ENCODE measurements at regions not wholly inside any gene's neighbourhood (a gene's known extent, or its start where the extent isn't known, plus 50 kb on each side); places are given as distances from the start of the nearest gene placed in this dataset.

GRCh38 chr6:6832439-6832838 lies 243.9 kb downstream of the LY86 start:
- no peaks in the 10 kb centered on the region for H3K36me3 Mint-ChIP-seq (ENCODE audit: insufficient read depth)
- no peak overlapping the region for H3K4me3 Mint-ChIP-seq (ENCODE audit: low read depth)
- H3K27ac Mint-ChIP-seq = no peak overlapping the region
- no peaks in the 10 kb centered on the region for H3K4me1 Mint-ChIP-seq (ENCODE audit: low read depth)
- peaks cover 17% of the 10 kb centered on the region for H3K27me3 Mint-ChIP-seq
- TF ChIP-seq CTCF (IDR thresholded peaks at IDR 0.05; ENCODE audit: unreplicated experiment) = no peak
- no peak for DNase-seq (ENCODE audit: low spot score, unreplicated experiment)
- no peaks in the 10 kb centered on the region for H3K9me3 Mint-ChIP-seq (ENCODE audit: low read depth)

GRCh38 chr6:6834356-6835222 lies 246.1 kb downstream of the LY86 start:
- no peak overlapping the region for H3K4me3 Mint-ChIP-seq (ENCODE audit: low read depth)
- H3K4me1 Mint-ChIP-seq (ENCODE audit: low read depth) = no peaks in the 10 kb centered on the region
- TF ChIP-seq CTCF (IDR thresholded peaks at IDR 0.05; ENCODE audit: unreplicated experiment) = no peak
- H3K27me3 Mint-ChIP-seq = peaks cover 20% of the 10 kb centered on the region
- DNase-seq (ENCODE audit: low spot score, unreplicated experiment) = no peak
- H3K36me3 Mint-ChIP-seq (ENCODE audit: insufficient read depth) = no peaks in the 10 kb centered on the region
- H3K27ac Mint-ChIP-seq = no peak overlapping the region
- H3K9me3 Mint-ChIP-seq (ENCODE audit: low read depth) = no peaks in the 10 kb centered on the region

GRCh38 chr6:6835223-6835503 lies 246.6 kb downstream of the LY86 start:
- Mint-ChIP-seq H3K4me1 (ENCODE audit: low read depth) (no peaks in the 10 kb centered on the region), H3K27ac (no peak overlapping the region), H3K4me3 (ENCODE audit: low read depth) (no peak overlapping the region), H3K27me3 (peaks cover 22% of the 10 kb centered on the region), H3K36me3 (ENCODE audit: insufficient read depth) (no peaks in the 10 kb centered on the region), H3K9me3 (ENCODE audit: low read depth) (no peaks in the 10 kb centered on the region)
- no peak for DNase-seq (ENCODE audit: low spot score, unreplicated experiment)
- no peak for TF ChIP-seq CTCF (IDR thresholded peaks at IDR 0.05; ENCODE audit: unreplicated experiment)

- H3K4me3 Mint-ChIP-seq (ENCODE audit: low read depth) = no peak overlapping the region
- DNase-seq (ENCODE audit: low spot score, unreplicated experiment) = no peak
- TF ChIP-seq CTCF (IDR thresholded peaks at IDR 0.05; ENCODE audit: unreplicated experiment) = no peak
- H3K36me3 Mint-ChIP-seq (ENCODE audit: insufficient read depth) = no peaks in the 10 kb centered on the region
- no peaks in the 10 kb centered on the region for H3K4me1 Mint-ChIP-seq (ENCODE audit: low read depth)
- no peaks in the 10 kb centered on the region for H3K9me3 Mint-ChIP-seq (ENCODE audit: low read depth)
- peaks cover 34% of the 10 kb centered on the region for H3K27me3 Mint-ChIP-seq
- no peak overlapping the region for H3K27ac Mint-ChIP-seq
Measured at GRCh38 chr6:6836609-6837406, 248.3 kb downstream of the LY86 start.

- no peaks in the 10 kb centered on the region for H3K36me3 Mint-ChIP-seq (ENCODE audit: insufficient read depth)
- no peaks in the 10 kb centered on the region for H3K4me1 Mint-ChIP-seq (ENCODE audit: low read depth)
- H3K9me3 Mint-ChIP-seq (ENCODE audit: low read depth) = no peaks in the 10 kb centered on the region
- no peak overlapping the region for H3K27ac Mint-ChIP-seq
- DNase-seq (ENCODE audit: low spot score, unreplicated experiment) = no peak
- TF ChIP-seq CTCF (IDR thresholded peaks at IDR 0.05; ENCODE audit: unreplicated experiment) = no peak
- H3K4me3 Mint-ChIP-seq (ENCODE audit: low read depth) = no peak overlapping the region
- peaks cover 42% of the 10 kb centered on the region for H3K27me3 Mint-ChIP-seq
Measured at GRCh38 chr6:6837541-6838080, 249.1 kb downstream of the LY86 start.

All from progenitor cell of endocrine pancreas (in vitro differentiated cells).